HCT116 (cell line): ENCODE measurements at regions not wholly inside any gene's neighbourhood (a gene's known extent, or its start where the extent isn't known, plus 50 kb on each side); places are given as distances from the start of the nearest gene placed in this dataset.

ENCODE experiments used
- ATAC-seq: fragments of 200-7000 bp; cut with Tn5 transposase; 2 replicates; pipeline ENCODE4 v1.9.1; 2020; ENCODE audit warnings: mild to moderate bottlenecking, moderate library complexity
- BruUV-seq: library from RNA; stranded (reverse); fragments of 400-500 nt; replicated peaks from 2 replicates; lab custom pipeline; 2021; lab: Mats Ljungman, UMichigan
- CTCF ChIA-PET: fragments of 300-600 bp; sonication (Branson Sonifier 250); formaldehyde crosslinking; loops from one replicate; lab custom pipeline; 2021; ENCODE audit warnings: antibody characterized with exemption; lab: Charles Lee
- POLR2A ChIA-PET: fragments of 300-600, 350-600 bp; sonication (Branson Sonifier 250); formaldehyde crosslinking; loops from one replicate; lab custom pipeline; 2021; ENCODE audit warnings: antibody characterized with exemption; lab: Charles Lee
- RAD21 ChIA-PET, 2 experiments: fragments of 300-600 bp; sonication (Branson Sonifier 250); formaldehyde crosslinking; loops; one replicate each; lab custom pipeline; 2023; ENCODE audit warnings: low total read pairs in 2 of 2; ENCODE audit not compliant: uncharacterized antibody in 2 of 2, unreplicated experiment in 2 of 2, low non-redundant PET in 1 of 2; lab: Charles Lee
- DNase-seq: peaks from one replicate; pipeline ENCODE4 v3.0.0-alpha.2; 2010; ENCODE audit warnings: low read depth, low spot score
- H2AFZ ChIP-seq: fragments of 200-600 bp; shearing (Covaris generic), sonication (generic); 2 replicates; pipeline ENCODE4 v1.6.1; 2017; ENCODE audit warnings: low read depth, mixed run types, mixed read lengths, antibody characterized with exemption, low read length; ENCODE audit not compliant: poor library complexity, severe bottlenecking
- H3K27ac ChIP-seq: 2 replicates; pipeline ENCODE4 v1.5.1; 2012; ENCODE audit warnings: low read depth, low read length
- H3K27me3 ChIP-seq: fragments of 200-600 bp; sonication (generic); 2 replicates; pipeline ENCODE4 v1.6.1; 2016; ENCODE audit warnings: mixed run types, low read length, mixed read lengths; ENCODE audit not compliant: insufficient read depth
- H3K36me3 ChIP-seq, 2 experiments: fragments of 200-500 bp in 1 of 2; fragments of 200-600 bp in 1 of 2; sonication (Bioruptor generic) in 1 of 2; sonication (generic) in 1 of 2; 2 replicates each; pipeline versions ENCODE4 v1.5.1 to v1.6.1; 2014 to 2016; ENCODE audit warnings: low read length in 2 of 2, inconsistent platforms in 1 of 2, mixed read lengths in 1 of 2, mixed run types in 1 of 2; ENCODE audit not compliant: insufficient read depth in 2 of 2, control insufficient read depth in 1 of 2
- H3K4me1 ChIP-seq, 2 experiments: fragments of 200-600 bp in 1 of 2; sonication (generic) in 1 of 2; 2 replicates each; pipeline versions ENCODE4 v1.5.1 to v1.6.1; 2012 to 2017; ENCODE audit warnings: low read length in 2 of 2, inconsistent platforms in 1 of 2, mild to moderate bottlenecking in 1 of 2, mixed read lengths in 1 of 2, mixed run types in 1 of 2, moderate library complexity in 1 of 2; ENCODE audit not compliant: insufficient read depth in 2 of 2, control insufficient read depth in 1 of 2
- H3K4me2 ChIP-seq: fragments of 200-600 bp; sonication (generic); 2 replicates; pipeline ENCODE4 v1.6.1; 2017; ENCODE audit warnings: mixed run types, low read length, mixed read lengths
- H3K4me3 ChIP-seq, 2 experiments: fragments of 200-600 bp in 1 of 2; sonication (generic) in 1 of 2; replicated peaks in 1 of 2; 2 replicates each; pipeline ENCODE4 v1.5.1; 2011 to 2016; ENCODE audit warnings: low read length in 2 of 2, control low read depth in 1 of 2, low read depth in 1 of 2, mild to moderate bottlenecking in 1 of 2, mixed read lengths in 1 of 2, mixed run types in 1 of 2
- H3K79me2 ChIP-seq: fragments of 200-600 bp; sonication (generic); 2 replicates; pipeline ENCODE4 v1.6.1; 2017; ENCODE audit warnings: mild to moderate bottlenecking, mixed run types, low read length, moderate library complexity, mixed read lengths; ENCODE audit not compliant: insufficient read depth
- H3K9ac ChIP-seq: fragments of 200-600 bp; sonication (generic); 2 replicates; pipeline ENCODE4 v1.6.1; 2016; ENCODE audit warnings: low read length, mixed read lengths
- H3K9me2 ChIP-seq: fragments of 200-600 bp; sonication (generic), shearing (Covaris generic); 2 replicates; pipeline ENCODE4 v1.6.1; 2017; ENCODE audit warnings: mixed run types, mild to moderate bottlenecking, moderate library complexity; ENCODE audit not compliant: insufficient read depth
- H3K9me3 ChIP-seq, 2 experiments: fragments of 200-500 bp in 1 of 2; fragments of 200-600 bp in 1 of 2; sonication (Bioruptor generic) in 1 of 2; sonication (generic) in 1 of 2; 2 replicates each; pipeline ENCODE4 v1.6.1; 2014 to 2017; ENCODE audit warnings: low read length in 2 of 2, mixed read lengths in 2 of 2, inconsistent platforms in 1 of 2, low read depth in 1 of 2, mild to moderate bottlenecking in 1 of 2, mixed run types in 1 of 2, moderate library complexity in 1 of 2; ENCODE audit not compliant: control insufficient read depth in 1 of 2, insufficient read depth in 1 of 2
- H4K20me1 ChIP-seq: fragments of 200-600 bp; sonication (generic), shearing (Covaris generic); 2 replicates; pipeline ENCODE4 v1.6.1; 2017; ENCODE audit warnings: mixed run types, mild to moderate bottlenecking, moderate library complexity; ENCODE audit not compliant: insufficient read depth
- CTCF ChIP-seq, 3 experiments: fragments of 200-600 bp in 1 of 3; sonication (generic) in 1 of 3; IDR thresholded peaks in 2 of 3; conservative IDR thresholded peaks in 1 of 3; 2 replicates each; pipeline ENCODE4 v1.5.1; 2012 to 2017; ENCODE audit warnings: low read depth in 2 of 3, low read length in 2 of 3, antibody characterized with exemption in 1 of 3, borderline replicate concordance in 1 of 3, control low read depth in 1 of 3, mild to moderate bottlenecking in 1 of 3, mixed read lengths in 1 of 3, mixed run types in 1 of 3, moderate library complexity in 1 of 3; ENCODE audit not compliant: insufficient read depth in 1 of 3
- FOSL1 ChIP-seq: IDR thresholded peaks from 2 replicates; pipeline ENCODE4 v1.6.1; 2012; ENCODE audit warnings: low read depth
- RAD21 ChIP-seq: IDR thresholded peaks from 2 replicates; pipeline ENCODE4 v1.6.1; 2012; ENCODE audit warnings: low read depth, mild to moderate bottlenecking
- REST ChIP-seq: IDR thresholded peaks from 2 replicates; pipeline ENCODE4 v1.6.1; 2012; ENCODE audit warnings: low read depth
- intact Hi-C: fragments of 100-400 bp; cut with micrococcal nuclease; formaldehyde crosslinking; loops from 2 replicates; pipeline ENCODE4 v1.10.0; 2022

DNA sequence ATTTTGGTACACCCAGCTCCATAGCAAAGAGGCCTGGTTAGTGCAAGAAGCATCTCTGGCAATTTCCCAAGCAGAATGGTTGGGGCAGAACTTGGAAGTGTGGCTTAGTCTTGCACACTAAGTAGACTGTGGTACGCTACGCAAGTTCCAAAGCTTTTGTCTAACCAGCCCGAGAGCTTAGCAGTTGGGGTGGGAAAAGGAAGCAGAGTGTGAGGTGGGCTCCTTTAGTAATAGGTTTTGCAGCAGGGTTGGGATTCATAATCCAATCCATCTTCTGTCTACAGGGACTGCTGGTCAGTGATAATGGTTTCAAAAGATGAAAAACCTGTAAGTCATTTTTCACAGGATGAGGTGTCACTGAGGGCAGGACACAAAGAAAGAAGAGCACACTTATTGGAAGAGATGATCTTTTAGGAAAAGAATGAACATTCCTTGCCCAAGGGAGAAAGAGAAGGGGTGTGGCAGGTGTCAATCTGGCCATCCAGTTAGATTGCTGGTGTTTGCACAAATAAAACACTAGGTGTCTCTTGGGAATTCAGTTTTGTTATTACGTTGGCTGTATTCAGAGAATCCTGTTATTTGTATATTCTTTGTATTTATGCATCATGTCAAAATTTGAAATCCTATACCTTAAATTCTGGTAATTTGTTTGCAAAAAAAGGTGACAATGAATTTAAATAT is 244.3 kb downstream of the GPAT3 start:
- CTCF ChIA-PET: interaction anchor here (1.2 kb wide), 1 partner anchor 181 kb away, joined by 6 read pairs; no protein-coding TSS in a partner anchor

More for the DNA sequence above, 244.3 kb downstream of the GPAT3 start:
- Histone ChIP-seq H3K27ac (no peak overlapping the region), H3K9ac (no peak overlapping the region), H3K27me3 (no peaks in the 10 kb centered on the region), H3K4me3 (no peak overlapping the region), H4K20me1 (no peaks in the 10 kb centered on the region), H3K9me3 (no peaks in the 10 kb centered on the region), H2AFZ (no peak overlapping the region), H3K4me2 (no peak overlapping the region), H3K79me2 (no peaks in the 10 kb centered on the region)
- DNase-seq: no peak
- ChIA-PET POLR2A (no interaction called here), RAD21 (no interaction called here)
- intact Hi-C loops: no loop called here
- no TSS peak for BruUV-seq
- ATAC-seq: peak; percentile 58
- TF ChIP-seq CTCF (IDR thresholded peaks at IDR 0.05 in 2 of 3, conservative IDR thresholded peaks at IDR 0.05 in 1 of 3; ENCODE audit: borderline replicate concordance in 1 of 3, insufficient read depth in 1 of 3, low read depth in 2 of 3, low read length in 2 of 3): peak; percentile 6 to 50 (median 35); a peak in 3 of 6 replicates
- TF ChIP-seq FOSL1: no peak
- TF ChIP-seq RAD21: peak; percentile 64
- no peak for TF ChIP-seq REST
- TF ChIP-seq, all 23 proteins: peak for 2
- peaks cover 0 to 13% of the 10 kb centered on the region in 2 experiments; a peak in 2 of 4 replicates for H3K4me1 ChIP-seq
- no peaks in the 10 kb centered on the region for H3K36me3 ChIP-seq
- no peaks in the 10 kb centered on the region for H3K9me2 ChIP-seq
